Suprapubic skin (tissue), 4 donors: ENCODE measurements at regions not wholly inside any gene's neighbourhood (a gene's known extent, or its start where the extent isn't known, plus 50 kb on each side); places are given as distances from the start of the nearest gene placed in this dataset.

Source experiments
- CTCF ChIP-seq, 2 donors: fragments of 200-600 bp in 1 of 2; fragments of 450-650 bp in 1 of 2; sonication (generic) in 1 of 2; IDR thresholded peaks; one replicate each; pipeline ENCODE4 v1.5.1; 2016 to 2019; ENCODE audit warnings: antibody characterized with exemption in 2 of 2, mild to moderate bottlenecking in 1 of 2, moderate library complexity in 1 of 2
- EP300 ChIP-seq: sonication (generic); formaldehyde crosslinking; IDR thresholded peaks from one replicate; pipeline ENCODE4 v1.6.1; 2017; ENCODE audit warnings: antibody characterized with exemption
- POLR2A ChIP-seq, 2 donors: fragments of 450-650 bp; IDR thresholded peaks; one replicate each; pipeline ENCODE4 v1.6.1; 2017; ENCODE audit warnings: antibody characterized with exemption in 2 of 2, mild to moderate bottlenecking in 2 of 2, moderate library complexity in 2 of 2
- POLR2AphosphoS5 ChIP-seq, 3 donors: sonication (generic); formaldehyde crosslinking; IDR thresholded peaks; one replicate each; pipeline ENCODE4 v1.6.1; 2017; ENCODE audit warnings: antibody characterized with exemption in 3 of 3

- TF ChIP-seq POLR2AphosphoS5 (IDR thresholded peaks at IDR 0.05) (no peak), CTCF (IDR thresholded peaks at IDR 0.05) (no peak), POLR2A (IDR thresholded peaks at IDR 0.05) (no peak), EP300 (no peak)
Measured at GRCh38 chr7:55308186-55308929, 56.8 kb upstream of the LANCL2 start.
